GM03348 (cell line): ENCODE measurements at regions not wholly inside any gene's neighbourhood (a gene's known extent, or its start where the extent isn't known, plus 50 kb on each side); places are given as distances from the start of the nearest gene placed in this dataset.
A peak's percentile ranks its signal among the peaks of the same experiment; 100 is the strongest.
"Not testable (repeated sequence)": the region's sequence is repeated elsewhere in the genome, so short reads cannot be mapped to it uniquely, and the experiment has no call there.

ENCODE experiments used
- DNase-seq: peaks from one replicate; pipeline ENCODE4 v3.0.0; 2012; ENCODE audit warnings: low spot score

- DNase-seq = not testable (repeated sequence)
Observed at GRCh38 chr2:128598260-128598659, 279.6 kb upstream of the HS6ST1 start.

DNA sequence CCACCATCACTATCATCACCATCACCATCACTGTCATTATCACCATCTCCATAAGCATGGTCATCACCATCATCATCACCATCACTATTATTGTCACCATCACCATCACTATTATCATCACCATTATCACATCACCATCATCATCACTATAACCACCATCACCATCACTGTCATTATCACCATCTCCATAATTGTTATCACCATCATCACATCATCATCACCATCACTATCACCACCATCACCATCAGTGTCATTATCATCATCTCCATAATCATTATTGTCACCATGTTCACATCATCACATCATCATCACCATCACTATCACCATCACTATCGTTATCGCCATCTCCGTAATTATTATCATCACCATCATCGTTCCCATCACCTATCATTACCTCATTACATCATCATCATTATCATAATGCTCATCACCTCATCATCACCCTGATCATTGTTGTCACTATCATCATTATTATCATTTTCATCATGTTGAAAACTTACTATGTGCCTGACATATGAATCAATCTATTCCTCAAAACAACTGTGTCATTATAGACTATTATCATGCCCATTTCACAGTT is 280.3 kb upstream of the HS6ST1 start:
- no peak for DNase-seq

GRCh38 chr2:128599700-128600099 is 281.0 kb upstream of the HS6ST1 start:
- DNase-seq = no peak

DNA sequence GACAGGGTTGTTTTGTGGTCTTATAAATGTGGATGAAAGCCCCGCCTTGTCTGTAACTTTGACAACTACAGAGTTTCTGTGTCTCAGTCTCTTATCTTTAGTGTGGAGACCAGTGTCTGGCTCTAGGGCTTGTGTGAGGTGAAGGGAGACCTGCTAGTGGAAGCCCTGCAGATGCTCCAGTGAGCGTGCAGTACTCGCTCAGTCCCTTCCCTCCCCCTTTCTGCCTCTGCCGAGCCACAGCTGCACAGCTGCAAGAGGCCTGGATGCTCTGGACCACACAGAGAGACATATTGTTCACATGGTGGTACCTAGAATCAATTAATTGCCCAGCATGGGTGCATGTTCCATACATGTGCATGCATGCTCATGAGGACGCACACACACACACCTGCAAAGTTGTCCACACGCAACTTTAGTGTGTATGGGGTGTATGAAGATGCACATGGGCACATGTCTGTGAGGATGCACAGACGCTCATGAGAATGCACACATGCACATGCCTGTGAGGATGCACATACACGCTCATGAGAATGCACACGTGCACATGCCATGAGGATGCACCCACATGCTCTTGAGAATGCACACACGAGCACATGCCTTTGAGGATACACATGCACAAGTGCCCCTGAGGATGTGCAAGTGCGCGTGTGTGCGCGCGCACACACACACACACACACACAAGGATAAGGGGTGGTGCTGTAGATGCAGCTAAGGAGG is 282.1 kb upstream of the HS6ST1 start:
- no peak for DNase-seq

GRCh38 chr2:128601298-128602037 is 282.8 kb upstream of the HS6ST1 start:
- DNase-seq = no peak

GRCh38 chr2:128602038-128602698 is 283.5 kb upstream of the HS6ST1 start:
- no peak for DNase-seq

DNA sequence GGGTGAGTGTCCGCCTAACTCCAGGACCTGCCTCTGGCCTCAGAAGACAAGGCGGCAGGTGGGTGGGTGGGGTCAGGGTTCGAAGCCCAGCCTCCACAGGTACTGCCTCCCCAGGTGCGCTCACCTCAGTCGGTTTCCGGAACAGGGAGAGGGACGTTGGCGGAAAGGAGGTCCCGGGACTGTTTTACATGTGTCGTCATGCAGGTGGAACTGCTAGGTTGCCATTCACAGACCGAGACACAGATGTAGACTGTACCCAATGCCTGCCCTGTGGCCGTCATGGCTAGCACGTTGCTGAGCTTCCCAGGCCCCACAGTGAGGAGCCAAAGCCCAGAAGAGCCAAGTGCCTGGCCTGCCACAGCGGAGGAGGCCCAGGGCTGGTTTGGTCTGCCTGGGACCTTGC is 284.0 kb upstream of the HS6ST1 start:
- no peak for DNase-seq

- no peak for DNase-seq
Observed at GRCh38 chr2:128603411-128603924, 284.8 kb upstream of the HS6ST1 start.

- DNase-seq = no peak
Observed at GRCh38 chr2:128604045-128604444, 285.4 kb upstream of the HS6ST1 start.

DNA sequence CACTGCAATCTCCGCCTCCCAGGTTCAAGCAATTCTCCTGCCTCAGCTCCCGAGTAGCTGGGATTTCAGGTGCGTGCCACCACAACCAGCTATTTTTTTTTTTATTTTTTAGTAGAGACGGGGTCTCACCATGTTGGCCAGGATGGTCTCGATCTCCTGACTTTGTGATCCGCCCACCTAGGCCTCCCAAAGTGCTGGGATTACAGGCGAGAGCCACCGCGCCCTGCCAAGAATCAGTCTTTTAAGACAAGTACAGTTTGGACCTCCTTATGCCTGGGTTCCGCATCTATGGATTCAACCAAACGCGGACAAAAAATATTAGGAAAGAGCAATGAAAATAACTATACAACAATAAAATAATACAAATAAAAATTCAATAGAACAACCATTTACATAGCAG is 285.9 kb upstream of the HS6ST1 start:
- not testable (repeated sequence) for DNase-seq

GRCh38 chr2:128605421-128605820 is 286.8 kb upstream of the HS6ST1 start:
- DNase-seq = no peak

DNA sequence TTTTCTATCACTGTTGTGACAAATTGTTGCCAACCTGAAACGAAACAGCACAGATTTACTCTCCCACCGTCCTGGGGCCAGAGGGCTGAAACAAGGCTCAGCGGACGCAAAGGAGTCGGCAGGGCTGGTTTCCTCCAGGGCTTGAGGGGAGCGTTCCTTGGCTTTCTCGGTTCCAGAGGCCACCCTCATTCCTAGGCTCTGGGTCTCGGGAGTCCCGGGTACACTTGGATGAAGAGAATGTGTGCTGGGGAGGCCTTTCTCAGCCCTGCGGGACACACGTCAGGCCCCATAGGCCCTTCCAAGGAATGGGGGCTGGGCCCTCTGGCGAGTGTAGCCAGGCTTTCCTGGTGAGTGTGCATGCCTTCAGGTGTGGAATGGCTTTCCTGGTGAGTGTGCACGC is 287.3 kb upstream of the HS6ST1 start:
- no peak for DNase-seq

- DNase-seq = no peak
Observed at GRCh38 chr2:128606837-128607236, 288.2 kb upstream of the HS6ST1 start.

DNA sequence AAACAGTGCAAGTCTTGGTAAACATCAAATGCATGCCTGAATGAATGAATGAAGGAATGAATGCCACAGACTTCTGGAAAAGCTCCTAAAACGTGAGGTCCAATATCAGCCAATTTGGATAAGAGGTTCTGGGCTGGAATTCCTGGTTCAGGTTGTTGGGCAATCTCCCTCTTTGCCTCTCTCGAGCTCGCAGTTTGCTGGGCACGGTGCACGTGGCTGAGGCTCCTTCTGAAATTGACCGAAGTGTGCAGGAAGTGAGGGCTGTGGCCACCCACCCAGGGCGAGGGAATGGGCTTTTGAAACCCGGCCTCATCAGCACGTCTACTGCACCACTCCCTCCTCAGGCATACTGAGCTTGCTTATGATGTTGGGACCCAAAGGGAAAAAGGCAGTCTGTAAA is 288.8 kb upstream of the HS6ST1 start:
- no peak for DNase-seq

DNA sequence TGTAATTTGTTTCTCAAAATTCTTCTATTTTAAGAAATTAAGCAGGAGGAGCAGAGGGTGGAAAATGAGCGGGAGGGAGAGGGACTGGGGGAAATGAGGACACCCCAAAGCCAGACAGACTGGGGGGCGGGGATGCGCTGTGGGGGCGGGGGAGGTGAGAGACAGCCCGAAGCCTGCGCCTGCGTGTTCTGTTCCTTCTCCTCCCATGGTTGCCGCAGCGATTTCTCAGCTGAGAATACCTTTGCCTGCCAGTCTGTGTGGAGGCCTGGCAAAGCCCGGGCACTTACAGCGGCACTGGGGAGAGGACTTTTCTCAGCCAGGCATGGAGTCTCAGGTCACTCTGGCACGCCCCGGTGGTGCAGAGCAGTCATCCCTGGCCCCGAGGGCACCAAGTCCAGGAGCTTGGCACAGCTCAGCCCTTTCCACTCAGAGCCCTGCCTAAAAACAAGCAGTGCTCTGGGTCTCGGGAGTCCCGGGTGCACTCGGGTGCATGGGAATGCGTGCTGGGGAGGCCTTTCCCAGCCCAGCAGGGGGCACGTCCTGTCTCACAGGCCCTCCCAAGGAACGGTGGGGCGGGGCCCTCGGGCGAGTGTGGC is 289.3 kb upstream of the HS6ST1 start:
- DNase-seq = peak; percentile 79

- DNase-seq = no peak
Observed at GRCh38 chr2:128608921-128609880, 290.5 kb upstream of the HS6ST1 start.

DNA sequence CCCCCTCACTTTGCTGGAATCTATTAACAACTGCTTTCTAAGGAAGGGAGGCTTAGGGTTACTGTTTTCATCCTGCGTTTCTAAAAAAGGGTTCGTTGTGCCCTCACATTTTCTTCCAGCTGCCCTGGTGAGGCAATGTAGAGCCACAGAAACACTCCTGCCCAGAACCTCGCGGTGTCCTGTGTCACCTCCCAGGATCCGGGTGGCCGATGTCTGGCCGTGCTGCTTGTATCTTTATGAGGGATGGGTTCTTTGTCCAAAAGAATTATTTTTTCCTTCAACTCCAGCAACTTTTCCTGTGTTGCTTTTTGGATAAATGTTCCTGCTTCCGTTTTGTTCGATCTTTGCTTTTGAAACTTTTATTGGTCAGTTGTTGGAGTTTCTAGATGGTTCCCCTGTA is 291.8 kb upstream of the HS6ST1 start:
- DNase-seq = no peak

DNA sequence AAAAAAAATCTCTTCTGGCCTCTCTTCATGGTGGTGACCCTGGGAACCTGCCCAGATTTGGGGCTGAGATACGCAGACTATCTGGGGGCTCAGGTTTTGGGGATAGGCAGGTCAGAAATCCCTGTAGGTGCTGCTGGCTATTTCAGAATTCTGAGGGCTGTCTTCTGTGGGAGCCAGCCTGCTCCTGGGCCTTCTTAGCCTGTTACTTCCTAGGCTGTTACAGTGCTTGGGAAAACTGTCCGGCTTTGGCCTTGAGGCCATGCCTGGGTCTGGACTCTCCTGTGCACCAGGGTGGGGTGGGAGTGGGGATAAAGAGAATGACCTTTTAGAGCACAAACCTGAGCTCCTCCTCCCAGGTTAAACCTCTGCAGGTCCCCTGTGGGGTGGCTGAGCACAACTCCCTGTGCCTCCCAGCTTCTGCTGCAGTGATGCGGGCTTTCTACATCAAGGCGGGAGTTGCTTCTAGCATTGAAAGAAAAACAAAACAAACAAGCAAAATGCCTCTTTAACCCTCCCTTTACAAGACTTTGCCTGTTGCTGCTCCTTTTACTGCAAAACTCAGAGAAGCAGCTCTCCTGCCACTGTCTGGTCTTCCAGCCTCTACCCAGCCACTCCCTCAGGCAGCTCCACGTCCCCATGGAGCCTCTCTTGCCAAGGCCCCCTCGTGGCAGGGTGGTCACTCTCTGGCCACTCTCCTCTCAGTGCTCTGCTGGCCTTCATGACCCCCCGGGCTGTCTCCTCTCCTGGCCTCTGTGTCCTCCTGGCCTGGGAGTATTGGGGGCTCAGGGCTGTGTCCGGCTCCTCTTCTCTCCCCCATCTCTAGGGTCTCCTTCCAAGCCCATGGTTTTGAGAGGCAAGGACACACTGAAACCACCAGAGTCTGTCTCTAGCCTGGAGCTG is 293.0 kb upstream of the HS6ST1 start:
- DNase-seq = no peak

DNA sequence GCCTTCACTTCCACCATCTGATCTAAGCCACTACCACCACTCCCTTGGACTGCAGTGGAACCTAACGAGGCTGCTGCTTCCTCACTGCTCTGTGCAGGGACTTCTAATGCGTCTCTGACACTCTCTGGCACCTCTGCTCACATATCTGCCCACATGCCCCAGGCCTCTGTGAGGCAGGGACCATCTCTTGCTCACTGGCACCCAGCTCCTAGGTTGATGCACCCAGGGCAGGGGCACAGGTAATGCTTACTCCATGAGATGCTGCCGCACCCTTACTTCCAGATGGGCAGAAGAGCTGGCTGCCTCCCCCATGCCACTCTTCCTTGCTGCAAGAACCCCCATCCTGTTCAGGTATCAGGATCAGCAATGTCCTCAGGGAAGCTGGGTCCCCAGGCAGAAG is 294.0 kb upstream of the HS6ST1 start:
- DNase-seq = no peak

DNA sequence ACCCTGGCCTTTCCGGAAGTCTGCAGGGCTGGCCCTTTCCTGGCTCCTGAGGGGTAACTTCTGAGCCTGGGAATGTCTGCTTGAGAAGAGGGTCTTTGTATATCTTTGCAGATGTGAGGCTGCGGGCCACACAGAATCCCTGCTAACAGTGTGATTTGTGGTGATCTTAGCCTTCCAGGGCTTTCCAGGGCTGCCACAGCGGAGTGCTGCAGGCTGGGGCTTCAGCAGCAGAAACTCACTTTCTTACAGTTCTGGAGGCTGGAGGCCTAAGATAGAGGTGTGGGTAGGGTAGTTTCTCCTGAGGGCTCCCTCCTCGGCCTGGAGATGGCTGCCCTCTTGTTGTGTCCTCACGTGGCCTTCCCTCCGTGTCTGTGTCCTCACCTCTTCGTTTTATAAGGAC is 294.7 kb upstream of the HS6ST1 start:
- no peak for DNase-seq
